Hepatocyte (in vitro differentiated cells): ENCODE measurements at regions not wholly inside any gene's neighbourhood (a gene's known extent, or its start where the extent isn't known, plus 50 kb on each side); places are given as distances from the start of the nearest gene placed in this dataset.

ENCODE experiments used
- DNase-seq: peaks from one replicate; pipeline ENCODE4 v3.0.0-alpha.2; 2016; ENCODE audit warnings: low spot score
- H2AFZ ChIP-seq: fragments of 200-600 bp; sonication (generic); 2 replicates; pipeline ENCODE4 v1.6.0; 2016; ENCODE audit warnings: antibody characterized with exemption, mild to moderate bottlenecking
- H3K27ac ChIP-seq: fragments of 200-600 bp; sonication (generic); 2 replicates; pipeline ENCODE4 v1.5.1; 2016; ENCODE audit warnings: mild to moderate bottlenecking
- H3K27me3 ChIP-seq: fragments of 200-600 bp; sonication (generic); 2 replicates; pipeline ENCODE4 v1.6.1; 2016
- H3K36me3 ChIP-seq: fragments of 200-600 bp; sonication (generic); replicated peaks from 2 replicates; pipeline ENCODE4 v1.5.1; 2016; ENCODE audit warnings: low read depth; ENCODE audit not compliant: insufficient read depth
- H3K4me1 ChIP-seq: fragments of 200-600 bp; sonication (generic); 2 replicates; pipeline ENCODE4 v1.5.1; 2016; ENCODE audit warnings: mild to moderate bottlenecking, moderate library complexity; ENCODE audit not compliant: insufficient read depth
- H3K4me2 ChIP-seq: fragments of 200-600 bp; sonication (generic); 2 replicates; pipeline ENCODE4 v1.6.0; 2016
- H3K4me3 ChIP-seq: fragments of 200-600 bp; sonication (generic); 2 replicates; pipeline ENCODE4 v1.5.1; 2016; ENCODE audit warnings: mild to moderate bottlenecking
- H3K79me2 ChIP-seq: fragments of 200-600 bp; sonication (generic); 2 replicates; pipeline ENCODE4 v1.6.0; 2017; ENCODE audit warnings: mild to moderate bottlenecking
- H3K9me2 ChIP-seq: fragments of 200-600 bp; sonication (generic); replicated peaks from 2 replicates; pipeline ENCODE4 v1.6.0; 2017; ENCODE audit warnings: mild to moderate bottlenecking; ENCODE audit not compliant: insufficient read depth
- H3K9me3 ChIP-seq: fragments of 200-600 bp; sonication (generic); 2 replicates; pipeline ENCODE4 v1.5.1; 2016; ENCODE audit warnings: low read depth, mild to moderate bottlenecking
- H4K20me1 ChIP-seq: fragments of 200-600 bp; sonication (generic); 2 replicates; pipeline ENCODE4 v1.6.0; 2016; ENCODE audit warnings: mild to moderate bottlenecking; ENCODE audit not compliant: insufficient read depth, poor library complexity, severe bottlenecking
- CTCF ChIP-seq: fragments of 200-600 bp; sonication (generic); IDR thresholded peaks from 2 replicates; pipeline ENCODE4 v1.5.1; 2016; ENCODE audit warnings: antibody characterized with exemption, mild to moderate bottlenecking; ENCODE audit not compliant: poor library complexity
- EZH2 ChIP-seq: fragments of 200-600 bp; sonication (generic); IDR thresholded peaks from 2 replicates; pipeline ENCODE4 v1.6.1; 2016; ENCODE audit warnings: antibody characterized with exemption, mild to moderate bottlenecking, borderline replicate concordance
- EZH2phosphoT487 ChIP-seq: fragments of 200-600 bp; sonication (generic); IDR thresholded peaks from one replicate; pipeline ENCODE4 v1.6.1; 2018; ENCODE audit warnings: antibody characterized with exemption, mild to moderate bottlenecking, low read depth, moderate library complexity; ENCODE audit not compliant: unreplicated experiment, severe bottlenecking
- WGBS: methylation state at CpG from one replicate; pipeline ENCODE4 v1.1.6; 2016; ENCODE audit warnings: low lambda C conversion rate; ENCODE audit errors: missing lambda C conversion rate; 5-methylcytosine and 5-hydroxymethylcytosine counted together

GRCh38 chr7:70884440-70884764 lies 247.5 kb upstream of the GALNT17 start:
- Histone ChIP-seq H3K9me2 (no peaks in the 10 kb centered on the region), H3K4me3 (no peak overlapping the region), H3K79me2 (no peaks in the 10 kb centered on the region), H3K36me3 (no peaks in the 10 kb centered on the region), H3K4me2 (peak overlapping the region; percentile 35), H4K20me1 (no peaks in the 10 kb centered on the region), H3K27me3 (no peaks in the 10 kb centered on the region), H3K27ac (peak overlapping the region; percentile 67), H2AFZ (no peak overlapping the region), H3K9me3 (no peaks in the 10 kb centered on the region), H3K4me1 (peaks cover 11% of the 10 kb centered on the region)
- no peak for DNase-seq
- TF ChIP-seq EZH2 (no peak), CTCF (no peak), EZH2phosphoT487 (no peak)

GRCh38 chr7:70884809-70885208 lies 247.1 kb upstream of the GALNT17 start:
- TF ChIP-seq EZH2 (no peak), CTCF (no peak), EZH2phosphoT487 (no peak)
- Histone ChIP-seq H2AFZ (no peak overlapping the region), H4K20me1 (no peaks in the 10 kb centered on the region), H3K27ac (peak overlapping the region; percentile 67), H3K79me2 (no peaks in the 10 kb centered on the region), H3K4me2 (peak overlapping the region; percentile 35), H3K9me2 (no peaks in the 10 kb centered on the region), H3K27me3 (no peaks in the 10 kb centered on the region), H3K36me3 (no peaks in the 10 kb centered on the region), H3K4me1 (peaks cover 11% of the 10 kb centered on the region), H3K9me3 (no peaks in the 10 kb centered on the region), H3K4me3 (no peak overlapping the region)
- peak; percentile 20 for DNase-seq
- 68% methylated on average over 3 of the region's 3 CpGs for WGBS

- no peak overlapping the region for H3K4me2 ChIP-seq
- H4K20me1 ChIP-seq: no peaks in the 10 kb centered on the region
- H3K9me3 ChIP-seq: no peaks in the 10 kb centered on the region
- no peaks in the 10 kb centered on the region for H3K9me2 ChIP-seq
- H3K27me3 ChIP-seq: no peaks in the 10 kb centered on the region
- no peaks in the 10 kb centered on the region for H3K36me3 ChIP-seq
- H2AFZ ChIP-seq: no peak overlapping the region
- H3K79me2 ChIP-seq: no peaks in the 10 kb centered on the region
- H3K4me3 ChIP-seq: no peak overlapping the region
- peaks cover 11% of the 10 kb centered on the region for H3K4me1 ChIP-seq
- TF ChIP-seq EZH2phosphoT487 (no peak), CTCF (no peak), EZH2 (no peak)
- DNase-seq: no peak
- 17% methylated on average over 1 of the region's 1 CpG for WGBS
- H3K27ac ChIP-seq: no peak overlapping the region
Measured at GRCh38 chr7:70886547-70886946, 245.4 kb upstream of the GALNT17 start.

GRCh38 chr7:70887186-70887585 lies 244.8 kb upstream of the GALNT17 start:
- no peak overlapping the region for H3K4me2 ChIP-seq
- no peak overlapping the region for H2AFZ ChIP-seq
- no peaks in the 10 kb centered on the region for H3K79me2 ChIP-seq
- DNase-seq: no peak
- no peak overlapping the region for H3K27ac ChIP-seq
- TF ChIP-seq EZH2phosphoT487 (no peak), CTCF (no peak), EZH2 (no peak)
- H3K9me3 ChIP-seq: no peaks in the 10 kb centered on the region
- H3K36me3 ChIP-seq: no peaks in the 10 kb centered on the region
- no peaks in the 10 kb centered on the region for H3K27me3 ChIP-seq
- H3K4me1 ChIP-seq: peaks cover 11% of the 10 kb centered on the region
- H4K20me1 ChIP-seq: no peaks in the 10 kb centered on the region
- WGBS: 52% methylated on average over 1 of the region's 1 CpG
- no peak overlapping the region for H3K4me3 ChIP-seq
- no peaks in the 10 kb centered on the region for H3K9me2 ChIP-seq
